Vagina (tissue), 2 donors: ENCODE measurements at regions not wholly inside any gene's neighbourhood (a gene's known extent, or its start where the extent isn't known, plus 50 kb on each side); places are given as distances from the start of the nearest gene placed in this dataset.
"Not testable (repeated sequence)": the region's sequence is repeated elsewhere in the genome, so short reads cannot be mapped to it uniquely, and the experiment has no call there.

Experiments used
- DNase-seq, 2 donors: peaks; one replicate each; pipeline ENCODE4 v3.0.0-alpha.2; 2017; ENCODE audit errors: extremely low spot score in 2 of 2
- H3K27ac ChIP-seq: fragments of 200-600 bp; sonication (generic); one replicate; pipeline ENCODE4 v1.5.1; 2019
- H3K27me3 ChIP-seq: fragments of 200-600 bp; sonication (generic); one replicate; pipeline ENCODE4 v1.5.1; 2019
- H3K36me3 ChIP-seq, 2 donors: fragments of 200-600 bp; sonication (generic); one replicate each; pipeline ENCODE4 v1.5.1; 2017 to 2019
- H3K4me1 ChIP-seq: fragments of 200-600 bp; sonication (generic); one replicate; pipeline ENCODE4 v1.5.1; 2019
- H3K4me3 ChIP-seq, 2 donors: fragments of 200-600 bp; sonication (generic); 1 replicate in 1 of 2; 2 replicates in 1 of 2; pipeline ENCODE4 v1.5.1; 2016 to 2019
- H3K9me3 ChIP-seq: fragments of 200-600 bp; sonication (generic); one replicate; pipeline ENCODE4 v1.5.1; 2019
- POLR2A ChIP-seq, 2 donors: fragments of 450-650 bp; IDR thresholded peaks; one replicate each; pipeline ENCODE4 v1.6.1; 2017; ENCODE audit warnings: antibody characterized with exemption in 2 of 2, mild to moderate bottlenecking in 2 of 2, moderate library complexity in 2 of 2
- POLR2AphosphoS5 ChIP-seq, 2 donors: sonication (generic); formaldehyde crosslinking; IDR thresholded peaks; one replicate each; pipeline ENCODE4 v1.9.0; 2017; ENCODE audit warnings: antibody characterized with exemption in 2 of 2, mild to moderate bottlenecking in 2 of 2, low read depth in 1 of 2; ENCODE audit not compliant: insufficient read depth in 1 of 2
- intact Hi-C: fragments of 100-400 bp; cut with DNase I; formaldehyde crosslinking; loops from one replicate; pipeline ENCODE4 v1.15.1; 2023
- TF ChIP-seq, protein P1 (sequence below), 3 experiments: fragments of 450-650 bp in 2 of 3; fragments of 200-600 bp in 1 of 3; sonication (generic) in 1 of 3; IDR thresholded peaks; one replicate each; pipeline ENCODE4 v1.5.1; 2017 to 2019; ENCODE audit warnings: antibody characterized with exemption in 3 of 3, mild to moderate bottlenecking in 2 of 3, moderate library complexity in 2 of 3

DNA sequence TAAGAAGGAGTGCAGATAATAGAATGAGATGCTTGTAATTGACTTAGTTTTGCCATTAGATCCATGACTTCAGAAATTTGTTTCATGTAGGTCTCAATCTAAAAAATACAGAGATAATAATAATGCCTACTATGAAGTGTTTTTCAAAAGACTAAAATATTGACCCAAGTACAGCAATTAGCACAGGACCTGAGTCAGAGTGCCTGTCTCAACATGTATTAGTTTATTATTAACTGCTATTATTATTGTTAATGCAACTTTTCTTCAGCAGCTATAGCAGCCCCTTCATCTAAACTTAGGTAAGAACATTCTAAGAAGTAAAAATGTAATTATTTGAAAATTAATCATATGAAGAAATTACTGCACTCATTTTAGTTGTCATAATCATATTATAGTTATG, 82.9 kb upstream of the HGF start:
- Histone ChIP-seq H3K9me3 (no peaks in the 10 kb centered on the region), H3K4me1 (no peaks in the 10 kb centered on the region), H3K27me3 (no peaks in the 10 kb centered on the region), H3K4me3 (no peak overlapping the region), H3K27ac (no peak overlapping the region), H3K36me3 (no peaks in the 10 kb centered on the region)
- DNase-seq = no peak
- TF ChIP-seq POLR2A (IDR thresholded peaks at IDR 0.05) (no peak), POLR2AphosphoS5 (IDR thresholded peaks at IDR 0.05; ENCODE audit: insufficient read depth in 1 of 2, low read depth in 1 of 2) (no peak)
- TF ChIP-seq, protein P1, sequence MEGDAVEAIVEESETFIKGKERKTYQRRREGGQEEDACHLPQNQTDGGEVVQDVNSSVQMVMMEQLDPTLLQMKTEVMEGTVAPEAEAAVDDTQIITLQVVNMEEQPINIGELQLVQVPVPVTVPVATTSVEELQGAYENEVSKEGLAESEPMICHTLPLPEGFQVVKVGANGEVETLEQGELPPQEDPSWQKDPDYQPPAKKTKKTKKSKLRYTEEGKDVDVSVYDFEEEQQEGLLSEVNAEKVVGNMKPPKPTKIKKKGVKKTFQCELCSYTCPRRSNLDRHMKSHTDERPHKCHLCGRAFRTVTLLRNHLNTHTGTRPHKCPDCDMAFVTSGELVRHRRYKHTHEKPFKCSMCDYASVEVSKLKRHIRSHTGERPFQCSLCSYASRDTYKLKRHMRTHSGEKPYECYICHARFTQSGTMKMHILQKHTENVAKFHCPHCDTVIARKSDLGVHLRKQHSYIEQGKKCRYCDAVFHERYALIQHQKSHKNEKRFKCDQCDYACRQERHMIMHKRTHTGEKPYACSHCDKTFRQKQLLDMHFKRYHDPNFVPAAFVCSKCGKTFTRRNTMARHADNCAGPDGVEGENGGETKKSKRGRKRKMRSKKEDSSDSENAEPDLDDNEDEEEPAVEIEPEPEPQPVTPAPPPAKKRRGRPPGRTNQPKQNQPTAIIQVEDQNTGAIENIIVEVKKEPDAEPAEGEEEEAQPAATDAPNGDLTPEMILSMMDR (IDR thresholded peaks at IDR 0.05) = no peak
- intact Hi-C loops = no loop called here

DNA sequence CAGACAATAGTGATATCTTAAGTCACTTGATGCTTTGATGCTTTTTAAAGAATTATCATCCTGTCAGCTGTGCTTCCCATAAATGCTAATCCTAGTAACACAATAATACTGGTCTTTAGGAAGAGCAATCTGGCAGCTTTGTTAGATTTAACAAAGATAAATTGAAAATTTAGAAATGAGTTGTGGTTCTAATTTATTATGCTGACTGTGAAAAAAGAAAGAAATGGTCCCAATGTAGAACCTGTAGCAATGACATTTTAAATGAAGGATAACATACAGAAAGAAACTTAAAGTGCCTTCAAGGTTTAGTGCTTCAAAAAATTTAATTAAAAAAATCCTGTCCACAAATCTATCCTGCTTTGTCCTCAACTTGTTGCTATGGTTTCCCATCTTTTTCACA, 81.6 kb upstream of the HGF start:
- TF ChIP-seq, protein P1 (IDR thresholded peaks at IDR 0.05) = no peak
- no peak for TF ChIP-seq POLR2A (IDR thresholded peaks at IDR 0.05)
- Histone ChIP-seq H3K36me3 (no peaks in the 10 kb centered on the region), H3K9me3 (no peaks in the 10 kb centered on the region), H3K27me3 (no peaks in the 10 kb centered on the region), H3K27ac (no peak overlapping the region), H3K4me1 (no peaks in the 10 kb centered on the region), H3K4me3 (no peak overlapping the region)
- intact Hi-C loops = no loop called here
- DNase-seq = no peak

DNA sequence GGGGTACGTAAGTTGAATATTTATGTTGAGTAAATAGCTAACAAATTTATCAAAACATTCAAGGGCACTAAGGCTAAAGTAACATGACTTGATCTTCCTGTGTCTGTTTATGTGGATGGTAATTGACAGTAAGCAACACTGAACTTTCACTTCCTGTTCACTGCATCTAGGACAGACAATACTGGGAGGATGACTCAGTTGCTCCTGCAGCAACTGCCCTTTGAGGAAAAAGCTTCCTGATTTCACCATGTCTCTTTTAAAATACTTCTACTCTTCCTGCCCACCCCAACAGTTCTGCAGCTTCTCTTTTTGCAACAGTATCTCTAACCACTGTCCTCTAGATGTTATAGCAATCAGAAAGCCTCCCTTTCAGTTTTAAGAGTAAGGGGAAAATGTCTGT, 76.6 kb upstream of the HGF start:
- Histone ChIP-seq H3K27me3 (no peaks in the 10 kb centered on the region), H3K36me3 (no peaks in the 10 kb centered on the region), H3K9me3 (no peaks in the 10 kb centered on the region), H3K27ac (no peak overlapping the region), H3K4me3 (no peak overlapping the region), H3K4me1 (no peaks in the 10 kb centered on the region)
- intact Hi-C loops = no loop called here
- TF ChIP-seq POLR2AphosphoS5 (IDR thresholded peaks at IDR 0.05; ENCODE audit: insufficient read depth in 1 of 2, low read depth in 1 of 2) = no peak
- TF ChIP-seq, protein P1 (IDR thresholded peaks at IDR 0.05) = no peak
- no peak for TF ChIP-seq POLR2A (IDR thresholded peaks at IDR 0.05)
- no peak for DNase-seq

GRCh38 chr7:81845744-81846241, 75.9 kb upstream of the HGF start:
- H3K27ac ChIP-seq = no peak overlapping the region
- no peak for TF ChIP-seq POLR2A (IDR thresholded peaks at IDR 0.05)
- intact Hi-C loops = no loop called here

DNA sequence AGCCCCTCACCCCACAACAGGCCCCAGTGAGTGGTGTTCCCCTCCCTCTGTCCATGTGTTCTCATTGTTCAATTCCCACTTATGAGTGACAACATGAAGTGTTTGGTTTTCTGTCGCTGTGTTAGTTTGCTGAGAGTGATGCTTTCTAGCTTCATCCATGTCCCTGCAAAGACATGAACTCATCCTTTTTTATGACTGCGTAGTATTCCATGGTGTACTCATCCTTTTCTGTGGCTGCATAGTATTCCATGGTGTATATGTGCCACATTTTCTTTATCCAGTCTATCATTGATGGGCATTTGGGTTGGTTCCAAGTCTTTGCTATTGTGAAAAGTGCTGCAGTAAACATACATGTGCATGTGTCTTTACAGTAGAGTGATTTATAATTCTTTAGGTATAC, 73.8 kb upstream of the HGF start:
- H3K27me3 ChIP-seq, H3K4me1 ChIP-seq, H3K4me3 ChIP-seq, DNase-seq, H3K27ac ChIP-seq, intact Hi-C loops, H3K9me3 ChIP-seq, H3K36me3 ChIP-seq: not testable (repeated sequence)

More at GRCh38 chr7:81845744-81846241, 75.9 kb upstream of the HGF start:
- Histone ChIP-seq H3K9me3 (no peaks in the 10 kb centered on the region), H3K27me3 (no peaks in the 10 kb centered on the region), H3K4me1 (no peaks in the 10 kb centered on the region), H3K36me3 (no peaks in the 10 kb centered on the region), H3K4me3 (no peak overlapping the region)
- no peak for DNase-seq

GRCh38 chr7:81842361-81842760, 72.5 kb upstream of the HGF start:
- intact Hi-C loops = no loop called here
- Histone ChIP-seq H3K27me3 (no peaks in the 10 kb centered on the region), H3K4me1 (no peaks in the 10 kb centered on the region), H3K9me3 (no peaks in the 10 kb centered on the region), H3K36me3 (no peaks in the 10 kb centered on the region), H3K27ac (no peak overlapping the region), H3K4me3 (no peak overlapping the region)
- no peak for DNase-seq
- TF ChIP-seq POLR2AphosphoS5 (IDR thresholded peaks at IDR 0.05; ENCODE audit: insufficient read depth in 1 of 2, low read depth in 1 of 2) (no peak), POLR2A (IDR thresholded peaks at IDR 0.05) (no peak)
- TF ChIP-seq, protein P1 (IDR thresholded peaks at IDR 0.05) = no peak
